Prostate gland (tissue), 2 donors: ENCODE measurements at regions not wholly inside any gene's neighbourhood (a gene's known extent, or its start where the extent isn't known, plus 50 kb on each side); places are given as distances from the start of the nearest gene placed in this dataset.

Experiments
- DNase-seq: peaks from one replicate; pipeline ENCODE4 v3.0.0-alpha.2; 2019; ENCODE audit warnings: low spot score
- H3K27ac ChIP-seq, 2 donors: fragments of 200-600 bp; sonication (generic); 2 replicates each; pipeline ENCODE4 v1.5.1; 2017 to 2019
- H3K27me3 ChIP-seq: fragments of 200-600 bp; sonication (generic); replicated peaks from 2 replicates; pipeline ENCODE4 v1.5.1; 2019; ENCODE audit not compliant: insufficient read depth
- H3K36me3 ChIP-seq, 2 donors: fragments of 200-600 bp; sonication (generic); 1 replicate in 1 of 2; 2 replicates in 1 of 2; pipeline versions ENCODE4 v1.5.1 to v1.8.1; 2017 to 2019
- H3K4me1 ChIP-seq: fragments of 200-600 bp; sonication (generic); replicated peaks from 2 replicates; pipeline ENCODE4 v1.5.1; 2019
- H3K4me3 ChIP-seq, 2 donors: fragments of 200-600 bp; sonication (generic); 2 replicates each; pipeline ENCODE4 v1.5.1; 2017 to 2019
- H3K9me3 ChIP-seq: fragments of 200-600 bp; sonication (generic); 2 replicates; pipeline ENCODE4 v1.5.1; 2017
- POLR2A ChIP-seq: fragments of 450-650 bp; IDR thresholded peaks from one replicate; pipeline ENCODE4 v1.6.1; 2016; ENCODE audit warnings: antibody characterized with exemption, mild to moderate bottlenecking
- POLR2AphosphoS5 ChIP-seq: sonication (generic); formaldehyde crosslinking; IDR thresholded peaks from one replicate; pipeline ENCODE4 v1.6.1; 2017; ENCODE audit warnings: antibody characterized with exemption
- WGBS: methylation state at CpG from one replicate; pipeline ENCODE4 v1.1.5; 2018; 5-methylcytosine and 5-hydroxymethylcytosine counted together
- intact Hi-C: fragments of 100-400 bp; cut with DNase I; formaldehyde crosslinking; loops from one replicate; pipeline ENCODE4 v1.14.2; 2022
- TF ChIP-seq, protein P1 (sequence below), 4 experiments: fragments of 200-600 bp in 2 of 4; fragments of 450-650 bp in 2 of 4; sonication (generic) in 2 of 4; IDR thresholded peaks; 1 replicate in 3 of 4; 2 replicates in 1 of 4; pipeline ENCODE4 v1.5.1; 2016 to 2019; ENCODE audit warnings: antibody characterized with exemption in 4 of 4, mild to moderate bottlenecking in 2 of 4, moderate library complexity in 2 of 4

- intact Hi-C loops: no loop called here
- no peak for TF ChIP-seq POLR2AphosphoS5
- TF ChIP-seq, protein P1, sequence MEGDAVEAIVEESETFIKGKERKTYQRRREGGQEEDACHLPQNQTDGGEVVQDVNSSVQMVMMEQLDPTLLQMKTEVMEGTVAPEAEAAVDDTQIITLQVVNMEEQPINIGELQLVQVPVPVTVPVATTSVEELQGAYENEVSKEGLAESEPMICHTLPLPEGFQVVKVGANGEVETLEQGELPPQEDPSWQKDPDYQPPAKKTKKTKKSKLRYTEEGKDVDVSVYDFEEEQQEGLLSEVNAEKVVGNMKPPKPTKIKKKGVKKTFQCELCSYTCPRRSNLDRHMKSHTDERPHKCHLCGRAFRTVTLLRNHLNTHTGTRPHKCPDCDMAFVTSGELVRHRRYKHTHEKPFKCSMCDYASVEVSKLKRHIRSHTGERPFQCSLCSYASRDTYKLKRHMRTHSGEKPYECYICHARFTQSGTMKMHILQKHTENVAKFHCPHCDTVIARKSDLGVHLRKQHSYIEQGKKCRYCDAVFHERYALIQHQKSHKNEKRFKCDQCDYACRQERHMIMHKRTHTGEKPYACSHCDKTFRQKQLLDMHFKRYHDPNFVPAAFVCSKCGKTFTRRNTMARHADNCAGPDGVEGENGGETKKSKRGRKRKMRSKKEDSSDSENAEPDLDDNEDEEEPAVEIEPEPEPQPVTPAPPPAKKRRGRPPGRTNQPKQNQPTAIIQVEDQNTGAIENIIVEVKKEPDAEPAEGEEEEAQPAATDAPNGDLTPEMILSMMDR (IDR thresholded peaks at IDR 0.05): no peak
- no peak for TF ChIP-seq POLR2A
- H3K9me3 ChIP-seq: no peaks in the 10 kb centered on the region
- no peaks in the 10 kb centered on the region for H3K4me1 ChIP-seq
- H3K4me3 ChIP-seq: no peak overlapping the region
- no peaks in the 10 kb centered on the region for H3K27me3 ChIP-seq
- H3K27ac ChIP-seq: no peak overlapping the region
- no peaks in the 10 kb centered on the region for H3K36me3 ChIP-seq
- DNase-seq: no peak
Observed at GRCh38 chr13:54647275-54647674, 1618.7 kb downstream of the OLFM4 start.

DNA sequence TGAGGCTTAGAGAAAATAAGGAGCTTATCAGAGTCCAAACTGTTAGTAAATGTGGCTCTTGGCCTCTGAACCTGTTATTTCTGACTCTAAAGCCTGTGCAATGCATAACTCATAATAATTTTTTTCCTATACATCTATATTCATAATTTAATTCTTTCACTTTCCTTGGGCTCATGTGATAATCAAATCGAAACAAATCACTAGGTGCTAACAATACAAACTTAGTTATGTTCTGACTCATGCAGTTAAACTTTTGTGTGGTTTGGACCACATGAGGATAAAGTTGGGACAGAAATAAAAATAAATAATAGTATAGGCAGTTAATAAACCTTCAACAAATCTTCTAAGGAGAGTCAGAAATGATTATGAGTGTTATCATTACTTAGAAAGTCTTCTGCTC, 1629.0 kb downstream of the OLFM4 start:
- H3K4me1 ChIP-seq: no peaks in the 10 kb centered on the region
- no peaks in the 10 kb centered on the region for H3K9me3 ChIP-seq
- H3K27ac ChIP-seq: no peak overlapping the region
- TF ChIP-seq POLR2AphosphoS5 (no peak), POLR2A (no peak)
- TF ChIP-seq, protein P1 (IDR thresholded peaks at IDR 0.05): no peak
- no peaks in the 10 kb centered on the region for H3K27me3 ChIP-seq
- WGBS: 93% methylated on average over 1 of the region's 1 CpG
- DNase-seq: no peak
- H3K4me3 ChIP-seq: no peak overlapping the region
- intact Hi-C loops: no loop called here
- H3K36me3 ChIP-seq: no peaks in the 10 kb centered on the region

GRCh38 chr13:54658771-54659170, 1630.2 kb downstream of the OLFM4 start:
- H3K9me3 ChIP-seq: no peaks in the 10 kb centered on the region
- 93% methylated on average over 17 of the region's 17 CpGs for WGBS
- intact Hi-C loops: no loop called here
- no peaks in the 10 kb centered on the region for H3K4me1 ChIP-seq
- DNase-seq: no peak
- H3K27ac ChIP-seq: no peak overlapping the region
- no peaks in the 10 kb centered on the region for H3K27me3 ChIP-seq
- H3K4me3 ChIP-seq: no peak overlapping the region
- H3K36me3 ChIP-seq: no peaks in the 10 kb centered on the region
- TF ChIP-seq POLR2AphosphoS5: no peak
- TF ChIP-seq, protein P1 (IDR thresholded peaks at IDR 0.05): no peak
- TF ChIP-seq POLR2A: no peak

GRCh38 chr13:54660277-54660676, 1631.7 kb downstream of the OLFM4 start:
- Histone ChIP-seq H3K9me3 (no peaks in the 10 kb centered on the region), H3K27me3 (no peaks in the 10 kb centered on the region), H3K4me3 (no peak overlapping the region), H3K4me1 (no peaks in the 10 kb centered on the region), H3K36me3 (no peaks in the 10 kb centered on the region), H3K27ac (no peak overlapping the region)
- DNase-seq: no peak
- TF ChIP-seq, protein P1 (IDR thresholded peaks at IDR 0.05): no peak
- no peak for TF ChIP-seq POLR2A
- TF ChIP-seq POLR2AphosphoS5: no peak
- 97% methylated on average over 12 of the region's 12 CpGs for WGBS
- intact Hi-C loops: no loop called here

- Histone ChIP-seq H3K36me3 (no peaks in the 10 kb centered on the region), H3K27me3 (no peaks in the 10 kb centered on the region), H3K27ac (no peak overlapping the region), H3K9me3 (no peaks in the 10 kb centered on the region), H3K4me3 (no peak overlapping the region), H3K4me1 (no peaks in the 10 kb centered on the region)
- no peak for TF ChIP-seq POLR2AphosphoS5
- TF ChIP-seq, protein P1 (IDR thresholded peaks at IDR 0.05): no peak
- TF ChIP-seq POLR2A: no peak
- WGBS: 94% methylated on average over 16 of the region's 22 CpGs
- intact Hi-C loops: no loop called here
- DNase-seq: no peak
Observed at GRCh38 chr13:54676526-54677113, 1648.0 kb downstream of the OLFM4 start.
